Osteoblast (primary cell): ENCODE measurements at regions not wholly inside any gene's neighbourhood (a gene's known extent, or its start where the extent isn't known, plus 50 kb on each side); places are given as distances from the start of the nearest gene placed in this dataset.
A peak's percentile ranks its signal among the peaks of the same experiment; 100 is the strongest.

Source experiments
- DNase-seq: peaks from one replicate; pipeline ENCODE4 v3.0.0; 2011; ENCODE audit warnings: low spot score, mixed read lengths; ENCODE audit not compliant: insufficient read length; ENCODE audit errors: missing footprints
- H2AFZ ChIP-seq: 2 replicates; pipeline ENCODE4 v1.6.0; 2011; ENCODE audit warnings: mild to moderate bottlenecking, low read length
- H3K27ac ChIP-seq: 2 replicates; pipeline ENCODE4 v1.5.1; 2011; ENCODE audit warnings: mild to moderate bottlenecking, low read depth, low read length, moderate library complexity
- H3K27me3 ChIP-seq: 2 replicates; pipeline ENCODE4 v1.6.0; 2012; ENCODE audit warnings: mild to moderate bottlenecking, control low read depth, inconsistent platforms, low read length, moderate library complexity; ENCODE audit not compliant: insufficient read depth
- H3K36me3 ChIP-seq: 2 replicates; pipeline ENCODE4 v1.5.1; 2011; ENCODE audit warnings: mild to moderate bottlenecking, low read length, control low read depth, moderate library complexity; ENCODE audit not compliant: insufficient read depth
- H3K4me1 ChIP-seq: 2 replicates; pipeline ENCODE4 v1.5.1; 2011; ENCODE audit warnings: mild to moderate bottlenecking, low read length, control low read depth, moderate library complexity; ENCODE audit not compliant: insufficient read depth
- H3K4me2 ChIP-seq: 2 replicates; pipeline ENCODE4 v1.6.0; 2011; ENCODE audit warnings: mild to moderate bottlenecking, low read length; ENCODE audit not compliant: insufficient read depth
- H3K4me3 ChIP-seq: fragments of 200-600 bp; sonication (generic); 3 replicates; pipeline ENCODE4 v1.5.1; 2012; ENCODE audit warnings: mild to moderate bottlenecking, low read length, inconsistent platforms; ENCODE audit not compliant: insufficient read depth
- H3K79me2 ChIP-seq: 2 replicates; pipeline ENCODE4 v1.6.0; 2012; ENCODE audit warnings: mild to moderate bottlenecking, low read length, control low read depth, inconsistent platforms; ENCODE audit not compliant: insufficient read depth
- H3K9me3 ChIP-seq: 2 replicates; pipeline ENCODE4 v1.5.1; 2011; ENCODE audit warnings: low read depth, low read length, control low read depth
- H4K20me1 ChIP-seq: 2 replicates; pipeline ENCODE4 v1.6.0; 2012; ENCODE audit warnings: mild to moderate bottlenecking, low read length, control low read depth; ENCODE audit not compliant: insufficient read depth
- TF ChIP-seq, protein P1 (sequence below): IDR thresholded peaks from 2 replicates; pipeline ENCODE4 v1.5.1; 2011; ENCODE audit warnings: mild to moderate bottlenecking, low read depth, low read length, moderate library complexity; ENCODE audit errors: extremely low read depth

DNA sequence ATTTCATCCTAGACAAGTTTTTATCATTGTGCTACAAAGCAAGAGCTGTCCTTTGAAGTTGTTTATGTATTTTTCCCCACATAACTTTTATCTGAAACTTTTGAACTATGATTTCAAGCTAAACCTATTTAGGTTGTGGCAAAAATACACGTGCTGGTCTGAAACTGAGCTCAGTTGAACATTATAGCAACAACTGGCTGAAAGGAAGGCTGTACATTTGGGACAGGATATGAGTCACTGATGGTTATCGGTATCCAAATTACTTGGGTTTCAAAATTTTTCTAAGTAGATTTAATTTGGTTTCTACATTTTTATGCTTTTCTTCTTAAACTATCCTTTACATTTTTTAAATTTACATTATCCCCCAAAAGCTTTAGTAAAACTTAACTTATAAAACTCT lies 627.3 kb upstream of the NUDT12 start:
- TF ChIP-seq, protein P1, sequence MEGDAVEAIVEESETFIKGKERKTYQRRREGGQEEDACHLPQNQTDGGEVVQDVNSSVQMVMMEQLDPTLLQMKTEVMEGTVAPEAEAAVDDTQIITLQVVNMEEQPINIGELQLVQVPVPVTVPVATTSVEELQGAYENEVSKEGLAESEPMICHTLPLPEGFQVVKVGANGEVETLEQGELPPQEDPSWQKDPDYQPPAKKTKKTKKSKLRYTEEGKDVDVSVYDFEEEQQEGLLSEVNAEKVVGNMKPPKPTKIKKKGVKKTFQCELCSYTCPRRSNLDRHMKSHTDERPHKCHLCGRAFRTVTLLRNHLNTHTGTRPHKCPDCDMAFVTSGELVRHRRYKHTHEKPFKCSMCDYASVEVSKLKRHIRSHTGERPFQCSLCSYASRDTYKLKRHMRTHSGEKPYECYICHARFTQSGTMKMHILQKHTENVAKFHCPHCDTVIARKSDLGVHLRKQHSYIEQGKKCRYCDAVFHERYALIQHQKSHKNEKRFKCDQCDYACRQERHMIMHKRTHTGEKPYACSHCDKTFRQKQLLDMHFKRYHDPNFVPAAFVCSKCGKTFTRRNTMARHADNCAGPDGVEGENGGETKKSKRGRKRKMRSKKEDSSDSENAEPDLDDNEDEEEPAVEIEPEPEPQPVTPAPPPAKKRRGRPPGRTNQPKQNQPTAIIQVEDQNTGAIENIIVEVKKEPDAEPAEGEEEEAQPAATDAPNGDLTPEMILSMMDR: no peak
- Histone ChIP-seq H2AFZ (no peak overlapping the region), H3K4me3 (no peak overlapping the region), H3K36me3 (no peaks in the 10 kb centered on the region), H3K27me3 (no peaks in the 10 kb centered on the region), H3K9me3 (no peaks in the 10 kb centered on the region), H3K4me1 (peaks cover 14% of the 10 kb centered on the region), H3K79me2 (no peaks in the 10 kb centered on the region), H4K20me1 (no peaks in the 10 kb centered on the region), H3K27ac (peak overlapping the region; percentile 38), H3K4me2 (peak overlapping the region; percentile 35)
- DNase-seq: peak; percentile 55

DNA sequence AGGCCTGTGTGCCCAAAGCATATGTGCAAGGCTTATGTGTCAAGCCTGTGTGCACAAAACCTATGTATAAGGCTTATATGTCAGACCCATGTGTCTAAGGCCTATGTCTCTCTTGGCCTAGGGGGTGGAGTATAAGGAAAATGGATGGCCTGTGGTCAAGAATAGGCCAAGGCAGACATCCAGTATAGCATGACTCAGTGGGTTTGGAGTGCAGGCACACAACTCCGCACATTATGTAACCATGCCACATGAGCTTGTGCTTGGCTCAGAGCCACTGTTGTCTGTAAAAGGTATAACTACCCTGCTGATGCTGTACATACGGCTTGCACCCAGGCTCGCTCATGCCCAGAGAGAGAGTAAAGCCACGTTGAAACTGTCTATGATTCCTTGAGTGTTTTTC lies 626.4 kb upstream of the NUDT12 start:
- Histone ChIP-seq H3K27ac (peak overlapping the region; percentile 38), H3K36me3 (no peaks in the 10 kb centered on the region), H3K4me3 (no peak overlapping the region), H3K27me3 (no peaks in the 10 kb centered on the region), H4K20me1 (no peaks in the 10 kb centered on the region), H3K9me3 (no peaks in the 10 kb centered on the region), H2AFZ (peak overlapping the region; percentile 27), H3K79me2 (no peaks in the 10 kb centered on the region), H3K4me2 (no peak overlapping the region), H3K4me1 (peaks cover 17% of the 10 kb centered on the region)
- TF ChIP-seq, protein P1: no peak
- DNase-seq: no peak

DNA sequence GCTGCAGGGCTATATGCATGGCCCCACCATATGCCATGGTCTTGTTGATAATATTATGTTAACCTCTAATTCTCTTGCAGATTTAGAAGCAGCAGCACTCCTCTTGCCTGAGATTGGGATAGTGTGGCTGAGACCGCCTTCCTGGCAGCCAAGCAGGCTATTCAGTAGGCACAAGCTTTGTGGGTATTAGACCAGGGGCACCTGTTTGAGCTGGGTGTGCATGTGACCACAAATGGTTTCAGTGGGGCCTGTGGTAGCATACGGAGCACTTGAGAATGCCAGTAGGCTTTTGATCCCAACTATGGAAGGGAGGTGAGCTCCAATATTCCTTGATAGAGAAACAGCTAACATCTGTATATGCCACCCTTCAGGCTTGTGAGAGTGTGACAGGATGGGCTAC lies 625.1 kb upstream of the NUDT12 start:
- DNase-seq: no peak
- H3K79me2 ChIP-seq: no peaks in the 10 kb centered on the region
- H2AFZ ChIP-seq: no peak overlapping the region
- no peak overlapping the region for H3K27ac ChIP-seq
- H4K20me1 ChIP-seq: no peaks in the 10 kb centered on the region
- no peaks in the 10 kb centered on the region for H3K27me3 ChIP-seq
- TF ChIP-seq, protein P1: no peak
- H3K4me1 ChIP-seq: peaks cover 17% of the 10 kb centered on the region
- H3K36me3 ChIP-seq: no peaks in the 10 kb centered on the region
- no peaks in the 10 kb centered on the region for H3K9me3 ChIP-seq
- no peak overlapping the region for H3K4me3 ChIP-seq
- no peak overlapping the region for H3K4me2 ChIP-seq

DNA sequence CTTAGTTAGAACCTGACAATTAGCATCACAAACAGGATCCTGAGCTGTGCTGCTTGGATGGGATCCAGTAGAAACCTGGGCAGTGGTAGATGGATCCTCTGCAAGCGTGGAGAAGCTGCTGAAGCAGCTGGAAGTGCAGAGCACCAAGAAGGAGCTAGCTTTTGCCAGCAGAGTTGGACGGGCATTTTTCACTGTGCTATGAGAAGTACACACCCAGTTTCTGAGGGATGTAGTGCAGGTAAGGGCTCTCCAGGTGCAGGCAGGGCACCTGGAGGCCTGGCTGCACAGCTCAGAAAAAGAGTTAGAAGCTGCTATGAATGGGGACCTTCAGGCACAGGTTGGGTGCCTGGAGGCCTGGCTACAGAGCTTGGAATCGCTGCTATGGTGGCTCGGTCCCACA lies 623.9 kb upstream of the NUDT12 start:
- TF ChIP-seq, protein P1: no peak
- Histone ChIP-seq H3K4me2 (no peak overlapping the region), H4K20me1 (no peaks in the 10 kb centered on the region), H2AFZ (no peak overlapping the region), H3K27me3 (no peaks in the 10 kb centered on the region), H3K79me2 (no peaks in the 10 kb centered on the region), H3K27ac (no peak overlapping the region), H3K36me3 (no peaks in the 10 kb centered on the region), H3K4me3 (no peak overlapping the region), H3K4me1 (peaks cover 17% of the 10 kb centered on the region), H3K9me3 (no peaks in the 10 kb centered on the region)
- DNase-seq: no peak
